ENCODE measurements at regions not wholly inside any gene's neighbourhood (a gene's known extent, or its start where the extent isn't known, plus 50 kb on each side); places are given as distances from the start of the nearest gene placed in this dataset.

DNA sequence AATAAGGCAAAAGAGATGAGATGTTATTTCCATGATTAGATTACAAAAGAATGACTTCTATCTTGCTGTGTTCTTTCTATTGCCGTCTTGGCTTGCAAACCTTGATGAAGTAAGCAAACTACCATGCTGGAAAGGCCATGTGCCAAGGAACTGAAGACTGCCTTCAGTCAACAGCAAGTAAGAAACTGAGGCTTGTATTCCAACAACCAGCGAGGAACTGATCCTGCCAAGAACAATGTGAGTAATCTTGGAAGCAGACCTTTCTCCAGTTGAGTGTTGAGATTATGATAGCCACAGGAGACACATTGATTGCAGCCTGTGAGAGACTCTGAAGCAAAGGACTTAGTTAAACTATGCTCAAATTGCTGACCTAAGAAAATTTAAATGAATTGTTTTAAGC, 164.6 kb upstream of the GRM3 start:
- Histone ChIP-seq H3F3A (ENCODE audit: insufficient read depth, low read length, poor library complexity, severe bottlenecking) (no peaks in the 10 kb centered on the region), H2AFZ (ENCODE audit: low read depth, low read length) (no peak overlapping the region), H3K36me3 (ENCODE audit: insufficient read depth, low read length) (no peaks in the 10 kb centered on the region), H3K27ac (ENCODE audit: low read length) (no peak overlapping the region), H3K9me2 (ENCODE audit: insufficient read depth, low read length) (no peaks in the 10 kb centered on the region), H3K4me2 (ENCODE audit: low read length) (no peak overlapping the region), H3K79me2 (replicated peaks; ENCODE audit: insufficient read depth, low read length) (no peaks in the 10 kb centered on the region), H3K4me3 (ENCODE audit: low read length) (no peak overlapping the region), H3K9ac (ENCODE audit: low read length) (no peak overlapping the region), H3K9me3 (ENCODE audit: low read length) (no peaks in the 10 kb centered on the region), H4K20me1 (ENCODE audit: insufficient read depth) (no peaks in the 10 kb centered on the region), H3K27me3 (ENCODE audit: insufficient read depth, low read depth, low read length) (no peaks in the 10 kb centered on the region)
- TF ChIP-seq EZH2 (IDR thresholded peaks at IDR 0.05; ENCODE audit: borderline replicate concordance, insufficient read depth, low read length, poor library complexity, severe bottlenecking) (no peak), RAD21 (conservative IDR thresholded peaks at IDR 0.05) (no peak), REST (IDR thresholded peaks at IDR 0.05; ENCODE audit: borderline replicate concordance) (no peak), POLR2AphosphoS5 (IDR thresholded peaks at IDR 0.05) (no peak), EP300 (conservative IDR thresholded peaks at IDR 0.05; ENCODE audit: poor library complexity, severe bottlenecking) (no peak), TAF1 (IDR thresholded peaks at IDR 0.05; ENCODE audit: low read depth) (no peak), MXI1 (conservative IDR thresholded peaks at IDR 0.05; ENCODE audit: poor library complexity, severe bottlenecking) (no peak), SMC3 (conservative IDR thresholded peaks at IDR 0.05; ENCODE audit: poor library complexity) (no peak)
- TF ChIP-seq, protein P1, sequence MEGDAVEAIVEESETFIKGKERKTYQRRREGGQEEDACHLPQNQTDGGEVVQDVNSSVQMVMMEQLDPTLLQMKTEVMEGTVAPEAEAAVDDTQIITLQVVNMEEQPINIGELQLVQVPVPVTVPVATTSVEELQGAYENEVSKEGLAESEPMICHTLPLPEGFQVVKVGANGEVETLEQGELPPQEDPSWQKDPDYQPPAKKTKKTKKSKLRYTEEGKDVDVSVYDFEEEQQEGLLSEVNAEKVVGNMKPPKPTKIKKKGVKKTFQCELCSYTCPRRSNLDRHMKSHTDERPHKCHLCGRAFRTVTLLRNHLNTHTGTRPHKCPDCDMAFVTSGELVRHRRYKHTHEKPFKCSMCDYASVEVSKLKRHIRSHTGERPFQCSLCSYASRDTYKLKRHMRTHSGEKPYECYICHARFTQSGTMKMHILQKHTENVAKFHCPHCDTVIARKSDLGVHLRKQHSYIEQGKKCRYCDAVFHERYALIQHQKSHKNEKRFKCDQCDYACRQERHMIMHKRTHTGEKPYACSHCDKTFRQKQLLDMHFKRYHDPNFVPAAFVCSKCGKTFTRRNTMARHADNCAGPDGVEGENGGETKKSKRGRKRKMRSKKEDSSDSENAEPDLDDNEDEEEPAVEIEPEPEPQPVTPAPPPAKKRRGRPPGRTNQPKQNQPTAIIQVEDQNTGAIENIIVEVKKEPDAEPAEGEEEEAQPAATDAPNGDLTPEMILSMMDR (IDR thresholded peaks at IDR 0.05; ENCODE audit: poor library complexity, severe bottlenecking) = no peak

DNA sequence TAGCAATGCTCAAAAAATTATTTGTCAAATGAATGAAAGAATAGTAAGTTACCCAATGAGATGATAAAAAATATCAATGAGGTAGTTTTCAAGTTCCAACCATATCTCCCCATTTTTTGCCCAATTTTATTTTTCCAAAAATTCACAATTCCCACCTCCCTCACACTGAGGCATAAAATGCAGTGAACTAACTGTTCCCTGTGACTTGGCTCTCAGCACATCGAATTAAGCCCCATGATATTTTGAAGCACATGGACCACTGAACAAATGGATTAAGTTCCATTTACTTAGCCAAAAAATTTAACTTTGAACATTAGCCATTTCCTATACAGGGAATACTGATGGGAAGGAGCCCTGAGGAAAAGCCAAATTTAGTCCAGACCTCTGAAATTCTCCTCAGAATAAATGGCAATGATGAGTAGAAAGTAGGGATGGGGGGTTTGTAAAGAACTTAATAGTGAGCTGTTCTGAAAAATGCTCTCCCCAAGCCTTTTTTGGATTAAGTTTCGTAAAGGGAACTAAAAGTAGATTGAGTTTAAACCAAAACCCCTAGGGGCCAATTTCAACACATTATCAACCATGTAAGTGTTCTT, 166.3 kb upstream of the GRM3 start:
- Histone ChIP-seq H4K20me1 (ENCODE audit: insufficient read depth) (no peaks in the 10 kb centered on the region), H3K4me3 (ENCODE audit: low read length) (no peak overlapping the region), H3K27ac (ENCODE audit: low read length) (no peak overlapping the region), H3K9me3 (ENCODE audit: low read length) (no peaks in the 10 kb centered on the region), H3K79me2 (replicated peaks; ENCODE audit: insufficient read depth, low read length) (no peaks in the 10 kb centered on the region), H2AFZ (ENCODE audit: low read depth, low read length) (no peak overlapping the region), H3K9ac (ENCODE audit: low read length) (no peak overlapping the region), H3K9me2 (ENCODE audit: insufficient read depth, low read length) (no peaks in the 10 kb centered on the region), H3K36me3 (ENCODE audit: insufficient read depth, low read length) (no peaks in the 10 kb centered on the region), H3K27me3 (ENCODE audit: insufficient read depth, low read depth, low read length) (no peaks in the 10 kb centered on the region), H3K4me2 (ENCODE audit: low read length) (no peak overlapping the region), H3F3A (ENCODE audit: insufficient read depth, low read length, poor library complexity, severe bottlenecking) (no peaks in the 10 kb centered on the region)
- TF ChIP-seq REST (IDR thresholded peaks at IDR 0.05; ENCODE audit: borderline replicate concordance) = no peak
- TF ChIP-seq SMC3 (conservative IDR thresholded peaks at IDR 0.05; ENCODE audit: poor library complexity) = no peak
- TF ChIP-seq EZH2 (IDR thresholded peaks at IDR 0.05; ENCODE audit: borderline replicate concordance, insufficient read depth, low read length, poor library complexity, severe bottlenecking) = no peak
- TF ChIP-seq POLR2AphosphoS5 (IDR thresholded peaks at IDR 0.05) = no peak
- TF ChIP-seq RAD21 (conservative IDR thresholded peaks at IDR 0.05) = no peak
- TF ChIP-seq MXI1 (conservative IDR thresholded peaks at IDR 0.05; ENCODE audit: poor library complexity, severe bottlenecking) = no peak
- no peak for TF ChIP-seq TAF1 (IDR thresholded peaks at IDR 0.05; ENCODE audit: low read depth)
- TF ChIP-seq, protein P1 (IDR thresholded peaks at IDR 0.05; ENCODE audit: poor library complexity, severe bottlenecking) = no peak
- no peak for TF ChIP-seq EP300 (conservative IDR thresholded peaks at IDR 0.05; ENCODE audit: poor library complexity, severe bottlenecking)
